Gastrocnemius medialis (tissue), 4 donors: ENCODE measurements at regions not wholly inside any gene's neighbourhood (a gene's known extent, or its start where the extent isn't known, plus 50 kb on each side); places are given as distances from the start of the nearest gene placed in this dataset.

Experiments
- ATAC-seq, 2 donors: fragments of 150-250 bp; one replicate each; pipeline ENCODE4 v1.9.1; 2016
- DNase-seq, 2 donors: peaks; one replicate each; pipeline ENCODE4 v3.0.0-alpha.2; 2019
- H3K27ac ChIP-seq, 4 donors: fragments of 200-600 bp; sonication (generic); 1 replicate in 1 of 4; 2 replicates in 3 of 4; pipeline ENCODE4 v1.5.1; 2016 to 2018; ENCODE audit warnings: mild to moderate bottlenecking in 2 of 4, moderate library complexity in 1 of 4
- H3K27me3 ChIP-seq, 3 donors: fragments of 200-600 bp; sonication (generic) in 2 of 3; 1 replicate in 1 of 3; 2 replicates in 2 of 3; pipeline versions ENCODE4 v1.5.1 to v1.6.0; 2016 to 2019; ENCODE audit warnings: mild to moderate bottlenecking in 1 of 3, moderate library complexity in 1 of 3
- H3K36me3 ChIP-seq, 2 donors: fragments of 200-600 bp; sonication (generic) in 1 of 2; one replicate each; pipeline ENCODE4 v1.5.1; 2017 to 2018
- H3K4me1 ChIP-seq, 2 donors: fragments of 200-600 bp; sonication (generic) in 1 of 2; one replicate each; pipeline ENCODE4 v1.5.1; 2016 to 2017; ENCODE audit warnings: mild to moderate bottlenecking in 2 of 2
- H3K4me3 ChIP-seq, 4 donors: fragments of 200-600 bp; sonication (generic) in 3 of 4; 1 replicate in 1 of 4; 2 replicates in 3 of 4; pipeline ENCODE4 v1.5.1; 2016 to 2019; ENCODE audit warnings: mild to moderate bottlenecking in 2 of 4
- H3K9me3 ChIP-seq, 3 donors: fragments of 200-600 bp; sonication (generic) in 2 of 3; 1 replicate in 1 of 3; 2 replicates in 2 of 3; pipeline ENCODE4 v1.5.1; 2016 to 2019
- CTCF ChIP-seq, 5 experiments: fragments of 450-650 bp in 3 of 5; fragments of 200-600 bp in 2 of 5; sonication (generic) in 2 of 5; IDR thresholded peaks in 4 of 5; conservative IDR thresholded peaks in 1 of 5; 1 replicate in 4 of 5; 2 replicates in 1 of 5; pipeline ENCODE4 v1.5.1; 2016 to 2019; ENCODE audit warnings: antibody characterized with exemption in 5 of 5, mild to moderate bottlenecking in 3 of 5, moderate library complexity in 3 of 5
- POLR2A ChIP-seq, 2 donors: fragments of 450-650 bp; IDR thresholded peaks; one replicate each; pipeline ENCODE4 v1.6.1; 2017; ENCODE audit warnings: antibody characterized with exemption in 2 of 2, mild to moderate bottlenecking in 2 of 2, moderate library complexity in 2 of 2
- in situ Hi-C, 4 donors: fragments of 200-750 bp; cut with MboI; loops; one replicate each; pipeline versions ENCODE4 v1.15.0 to v1.8.0; 2017; ENCODE audit warnings: low sequenced_read_pairs in 4 of 4
- intact Hi-C: fragments of 100-400 bp; cut with DNase I; formaldehyde crosslinking; loops from one replicate; pipeline ENCODE4 v1.15.1; 2023; ENCODE audit warnings: low total_unique reads

GRCh38 chrX:39214387-39215126, 413.3 kb downstream of the MID1IP1 start:
- no peak overlapping the region for H3K4me3 ChIP-seq
- intact Hi-C loops = no loop called here
- no peaks in the 10 kb centered on the region for H3K36me3 ChIP-seq
- TF ChIP-seq CTCF (IDR thresholded peaks at IDR 0.05 in 4 of 5, conservative IDR thresholded peaks at IDR 0.05 in 1 of 5) (no peak), POLR2A (IDR thresholded peaks at IDR 0.05) (no peak)
- in situ Hi-C loops = no loop called here
- H3K4me1 ChIP-seq = no peaks in the 10 kb centered on the region
- H3K27ac ChIP-seq = no peak overlapping the region
- H3K27me3 ChIP-seq = no peaks in the 10 kb centered on the region
- ATAC-seq (no peak), DNase-seq (no peak)
- H3K9me3 ChIP-seq = no peaks in the 10 kb centered on the region

GRCh38 chrX:39220952-39221351, 419.7 kb downstream of the MID1IP1 start:
- no peak overlapping the region for H3K4me3 ChIP-seq
- H3K27me3 ChIP-seq = peaks cover 0 to 5% (median 0%) of the 10 kb centered on the region in 3 donors
- in situ Hi-C loops = no loop called here
- no peaks in the 10 kb centered on the region for H3K9me3 ChIP-seq
- no peak for DNase-seq
- no peak overlapping the region for H3K27ac ChIP-seq
- no peaks in the 10 kb centered on the region for H3K4me1 ChIP-seq
- H3K36me3 ChIP-seq = no peaks in the 10 kb centered on the region
- ATAC-seq = no peak
- intact Hi-C loops = no loop called here
- TF ChIP-seq POLR2A (IDR thresholded peaks at IDR 0.05) (no peak), CTCF (IDR thresholded peaks at IDR 0.05 in 4 of 5, conservative IDR thresholded peaks at IDR 0.05 in 1 of 5) (no peak)

- Histone ChIP-seq H3K4me1 (no peaks in the 10 kb centered on the region), H3K4me3 (no peak overlapping the region), H3K27ac (no peak overlapping the region), H3K36me3 (no peaks in the 10 kb centered on the region), H3K27me3 (peaks cover 0 to 5% (median 0%) of the 10 kb centered on the region in 3 donors), H3K9me3 (no peaks in the 10 kb centered on the region)
- intact Hi-C loops = no loop called here
- ATAC-seq = no peak
- in situ Hi-C loops = no loop called here
- DNase-seq = no peak
- TF ChIP-seq CTCF (IDR thresholded peaks at IDR 0.05 in 4 of 5, conservative IDR thresholded peaks at IDR 0.05 in 1 of 5) (no peak), POLR2A (IDR thresholded peaks at IDR 0.05) (no peak)
These were observed 421.3 kb downstream of the MID1IP1 start for GRCh38 chrX:39222346-39223113.

GRCh38 chrX:39226251-39226650, 425.0 kb downstream of the MID1IP1 start:
- in situ Hi-C loops = no loop called here
- H3K27ac ChIP-seq = no peak overlapping the region
- intact Hi-C loops = no loop called here

More at GRCh38 chrX:39226251-39226650, 425.0 kb downstream of the MID1IP1 start:
- Histone ChIP-seq H3K4me1 (no peaks in the 10 kb centered on the region), H3K36me3 (no peaks in the 10 kb centered on the region), H3K4me3 (no peak overlapping the region), H3K9me3 (no peaks in the 10 kb centered on the region), H3K27me3 (peaks cover 0 to 5% (median 0%) of the 10 kb centered on the region in 3 donors)
- DNase-seq = no peak
- no peak for ATAC-seq
- TF ChIP-seq CTCF (IDR thresholded peaks at IDR 0.05 in 4 of 5, conservative IDR thresholded peaks at IDR 0.05 in 1 of 5) = no peak
- TF ChIP-seq POLR2A (IDR thresholded peaks at IDR 0.05) = no peak
